ENCODE measurements at regions not wholly inside any gene's neighbourhood (a gene's known extent, or its start where the extent isn't known, plus 50 kb on each side); places are given as distances from the start of the nearest gene placed in this dataset.

GRCh38 chr1:65055747-65056146 lies 89.4 kb upstream of the JAK1 start:
- Histone ChIP-seq H3K27ac (ENCODE audit: insufficient read depth, low read depth, low read length) (no peak overlapping the region), H3K4me2 (ENCODE audit: insufficient read depth, low read length) (no peak overlapping the region), H3K9me3 (replicated peaks; ENCODE audit: control insufficient read depth, insufficient read depth, low read length) (no peaks in the 10 kb centered on the region), H3K4me3 (replicated peaks in 1 of 3; ENCODE audit: insufficient read depth in 1 of 3, low read depth in 1 of 3, low read length in 3 of 3) (no peak overlapping the region), H3K27me3 (ENCODE audit: control insufficient read depth in 2 of 2, insufficient read depth in 2 of 2, low read length in 2 of 2) (no peaks in the 10 kb centered on the region), H3K36me3 (ENCODE audit: control insufficient read depth in 2 of 2, extremely low read depth in 1 of 2, insufficient read depth in 2 of 2, low read length in 2 of 2) (peaks cover 0 to 8% of the 10 kb centered on the region in 2 experiments), H3K79me2 (ENCODE audit: control insufficient read depth, insufficient read depth, low read length) (no peaks in the 10 kb centered on the region), H4K20me1 (replicated peaks; ENCODE audit: control insufficient read depth, extremely low read depth, insufficient read depth, low read length) (no peaks in the 10 kb centered on the region), H3K9me1 (replicated peaks; ENCODE audit: control insufficient read depth, extremely low read depth, insufficient read depth, low read length) (no peaks in the 10 kb centered on the region), H3K9ac (replicated peaks; ENCODE audit: extremely low read depth, insufficient read depth, low read length) (no peak overlapping the region), H2AFZ (ENCODE audit: low read depth, low read length) (no peak overlapping the region), H3K4me1 (ENCODE audit: control insufficient read depth, extremely low read depth, insufficient read depth, low read length) (no peaks in the 10 kb centered on the region)
- ChIA-PET POLR2A (no interaction called here), CTCF (interaction anchor here (1.0 kb wide), 1 partner anchor 20 kb away, joined by 3 read pairs; no protein-coding TSS in a partner anchor)
- FAIRE-seq (no peak), DNase-seq (ENCODE audit: low read depth, low spot score) (no peak)
- dilution Hi-C loops (cut with MboI; ENCODE audit: extremely low pct_ligation_motif_present, low sequenced_read_pairs) (no loop called here), intact Hi-C loops (cut with micrococcal nuclease) (no loop called here)
- BruUV-seq (replicated peaks) = no TSS peak
- TF ChIP-seq POLR2A (IDR thresholded peaks at IDR 0.05; ENCODE audit: low read depth, low read length) = no peak
- TF ChIP-seq EZH2 (IDR thresholded peaks at IDR 0.05; ENCODE audit: borderline replicate concordance, low read depth, low read length, severe bottlenecking) = no peak
- no peak for TF ChIP-seq FOS (IDR thresholded peaks at IDR 0.05; ENCODE audit: borderline replicate concordance, insufficient read depth, low read length)
- TF ChIP-seq GATA2 (IDR thresholded peaks at IDR 0.05; ENCODE audit: insufficient read depth, insufficient read length, low read depth, low read length) = no peak
- TF ChIP-seq POLR2AphosphoS5 (IDR thresholded peaks at IDR 0.05; ENCODE audit: insufficient read depth, low read depth, low read length) = no peak
- no peak for TF ChIP-seq JUN (IDR thresholded peaks at IDR 0.05; ENCODE audit: borderline replicate concordance, insufficient read depth, insufficient read length, low read depth)
- TF ChIP-seq MYC (IDR thresholded peaks at IDR 0.05; ENCODE audit: low read depth, low read length) = no peak

DNA sequence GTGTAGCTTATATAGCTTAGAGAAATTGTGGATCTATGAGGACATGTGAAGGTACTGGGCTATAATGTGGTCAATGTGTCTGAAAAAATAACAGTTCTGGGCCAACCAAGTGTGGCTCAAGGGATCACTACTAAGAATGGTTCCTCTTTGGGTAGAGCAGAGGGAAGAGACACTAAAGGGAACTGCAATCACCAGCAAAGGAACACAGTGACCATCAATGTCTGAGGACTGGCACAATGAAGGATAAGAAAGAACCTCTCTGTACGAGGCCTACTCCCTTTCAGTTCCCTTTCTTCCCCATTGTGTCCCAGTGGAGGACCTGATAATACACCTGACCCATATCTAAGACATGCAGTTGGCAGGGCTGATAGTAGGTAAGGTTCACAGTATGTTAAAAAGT lies 89.9 kb upstream of the JAK1 start:
- Histone ChIP-seq H3K9ac (replicated peaks; ENCODE audit: extremely low read depth, insufficient read depth, low read length) (no peak overlapping the region), H3K79me2 (ENCODE audit: control insufficient read depth, insufficient read depth, low read length) (no peaks in the 10 kb centered on the region), H3K4me3 (replicated peaks in 1 of 3; ENCODE audit: insufficient read depth in 1 of 3, low read depth in 1 of 3, low read length in 3 of 3) (no peak overlapping the region), H3K9me3 (replicated peaks; ENCODE audit: control insufficient read depth, insufficient read depth, low read length) (no peaks in the 10 kb centered on the region), H3K9me1 (replicated peaks; ENCODE audit: control insufficient read depth, extremely low read depth, insufficient read depth, low read length) (no peaks in the 10 kb centered on the region), H3K4me2 (ENCODE audit: insufficient read depth, low read length) (no peak overlapping the region), H3K27ac (ENCODE audit: insufficient read depth, low read depth, low read length) (no peak overlapping the region), H4K20me1 (replicated peaks; ENCODE audit: control insufficient read depth, extremely low read depth, insufficient read depth, low read length) (no peaks in the 10 kb centered on the region), H3K36me3 (ENCODE audit: control insufficient read depth in 2 of 2, extremely low read depth in 1 of 2, insufficient read depth in 2 of 2, low read length in 2 of 2) (peaks cover 0 to 8% of the 10 kb centered on the region in 2 experiments), H2AFZ (ENCODE audit: low read depth, low read length) (no peak overlapping the region), H3K4me1 (ENCODE audit: control insufficient read depth, extremely low read depth, insufficient read depth, low read length) (no peaks in the 10 kb centered on the region), H3K27me3 (ENCODE audit: control insufficient read depth in 2 of 2, insufficient read depth in 2 of 2, low read length in 2 of 2) (no peaks in the 10 kb centered on the region)
- FAIRE-seq = no peak
- dilution Hi-C loops (cut with MboI; ENCODE audit: extremely low pct_ligation_motif_present, low sequenced_read_pairs) = no loop called here
- intact Hi-C loops (cut with micrococcal nuclease) = no loop called here
- CTCF ChIA-PET = interaction anchor here (1.0 to 1.2 kb wide), 2 partner anchors 9 to 19 kb away, joined by 3 read pairs; no protein-coding TSS in a partner anchor
- POLR2A ChIA-PET = no interaction called here
- TF ChIP-seq FOS (IDR thresholded peaks at IDR 0.05; ENCODE audit: borderline replicate concordance, insufficient read depth, low read length) = no peak
- TF ChIP-seq, protein P1, sequence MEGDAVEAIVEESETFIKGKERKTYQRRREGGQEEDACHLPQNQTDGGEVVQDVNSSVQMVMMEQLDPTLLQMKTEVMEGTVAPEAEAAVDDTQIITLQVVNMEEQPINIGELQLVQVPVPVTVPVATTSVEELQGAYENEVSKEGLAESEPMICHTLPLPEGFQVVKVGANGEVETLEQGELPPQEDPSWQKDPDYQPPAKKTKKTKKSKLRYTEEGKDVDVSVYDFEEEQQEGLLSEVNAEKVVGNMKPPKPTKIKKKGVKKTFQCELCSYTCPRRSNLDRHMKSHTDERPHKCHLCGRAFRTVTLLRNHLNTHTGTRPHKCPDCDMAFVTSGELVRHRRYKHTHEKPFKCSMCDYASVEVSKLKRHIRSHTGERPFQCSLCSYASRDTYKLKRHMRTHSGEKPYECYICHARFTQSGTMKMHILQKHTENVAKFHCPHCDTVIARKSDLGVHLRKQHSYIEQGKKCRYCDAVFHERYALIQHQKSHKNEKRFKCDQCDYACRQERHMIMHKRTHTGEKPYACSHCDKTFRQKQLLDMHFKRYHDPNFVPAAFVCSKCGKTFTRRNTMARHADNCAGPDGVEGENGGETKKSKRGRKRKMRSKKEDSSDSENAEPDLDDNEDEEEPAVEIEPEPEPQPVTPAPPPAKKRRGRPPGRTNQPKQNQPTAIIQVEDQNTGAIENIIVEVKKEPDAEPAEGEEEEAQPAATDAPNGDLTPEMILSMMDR (IDR thresholded peaks at IDR 0.05; ENCODE audit: extremely low read depth in 1 of 2, insufficient read depth in 1 of 2, low read depth in 1 of 2, low read length in 2 of 2) = no peak
- no peak for TF ChIP-seq GATA2 (IDR thresholded peaks at IDR 0.05; ENCODE audit: insufficient read depth, insufficient read length, low read depth, low read length)
- no peak for TF ChIP-seq JUN (IDR thresholded peaks at IDR 0.05; ENCODE audit: borderline replicate concordance, insufficient read depth, insufficient read length, low read depth)
- TF ChIP-seq POLR2AphosphoS5 (IDR thresholded peaks at IDR 0.05; ENCODE audit: insufficient read depth, low read depth, low read length) = no peak
- TF ChIP-seq EZH2 (IDR thresholded peaks at IDR 0.05; ENCODE audit: borderline replicate concordance, low read depth, low read length, severe bottlenecking) = no peak
- TF ChIP-seq MYC (IDR thresholded peaks at IDR 0.05; ENCODE audit: low read depth, low read length) = no peak
- no peak for TF ChIP-seq POLR2A (IDR thresholded peaks at IDR 0.05; ENCODE audit: low read depth, low read length)
- TF ChIP-seq MAX (IDR thresholded peaks at IDR 0.05; ENCODE audit: insufficient read depth, insufficient read length) = no peak
- DNase-seq (ENCODE audit: low read depth, low spot score) = no peak
- no TSS peak for BruUV-seq (replicated peaks)
